Tibial nerve (tissue), 4 donors: ENCODE measurements at regions not wholly inside any gene's neighbourhood (a gene's known extent, or its start where the extent isn't known, plus 50 kb on each side); places are given as distances from the start of the nearest gene placed in this dataset.

Experiments
- CTCF ChIP-seq, 5 experiments: fragments of 200-600 bp in 3 of 5; fragments of 450-650 bp in 2 of 5; sonication (generic) in 3 of 5; IDR thresholded peaks; one replicate each; pipeline ENCODE4 v1.5.1; 2016 to 2019; ENCODE audit warnings: antibody characterized with exemption in 5 of 5, mild to moderate bottlenecking in 3 of 5, moderate library complexity in 2 of 5
- EP300 ChIP-seq, 2 donors: sonication (generic); formaldehyde crosslinking; IDR thresholded peaks; one replicate each; pipeline ENCODE4 v1.6.1; 2017; ENCODE audit warnings: antibody characterized with exemption in 2 of 2, mild to moderate bottlenecking in 1 of 2
- POLR2A ChIP-seq, 2 donors: fragments of 450-650 bp; IDR thresholded peaks; one replicate each; pipeline ENCODE4 v1.6.1; 2017; ENCODE audit warnings: antibody characterized with exemption in 2 of 2, mild to moderate bottlenecking in 2 of 2, moderate library complexity in 2 of 2

DNA sequence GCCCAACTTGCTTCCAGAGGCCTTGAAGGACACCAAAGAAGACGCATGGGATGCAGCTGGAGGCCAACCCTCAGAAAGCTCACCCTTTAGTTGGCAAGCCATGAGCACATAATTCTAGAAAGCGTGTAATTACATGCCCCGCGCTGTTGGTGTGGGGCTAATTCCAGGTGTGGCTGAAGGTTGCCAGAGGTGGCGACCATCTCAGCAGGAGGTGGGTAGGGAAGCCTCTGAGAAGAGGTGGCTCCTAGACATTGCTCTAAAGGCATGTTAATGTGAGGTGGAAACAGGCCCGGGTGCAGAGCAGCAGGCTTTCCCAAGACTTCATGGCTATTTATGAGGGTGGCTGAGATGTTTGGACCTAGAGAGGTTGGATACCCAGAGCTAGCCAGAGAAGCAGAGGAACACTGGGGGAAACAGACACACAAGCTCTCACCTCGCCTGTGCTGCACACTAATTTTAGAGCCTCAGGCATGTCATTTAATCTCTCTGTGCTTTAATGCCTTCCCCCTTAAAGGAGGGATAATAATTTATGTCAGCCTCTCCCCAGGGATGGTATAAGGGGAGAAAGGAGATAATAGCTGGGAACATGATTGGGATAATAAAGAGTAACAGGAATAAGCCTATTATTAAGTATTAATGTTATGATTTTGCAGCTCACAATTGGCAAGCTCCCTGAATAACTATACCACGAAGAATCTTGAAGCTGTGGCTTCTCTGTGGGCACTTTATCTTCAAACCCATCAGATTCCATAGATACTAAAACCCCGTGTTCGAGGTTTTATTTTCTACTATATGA lies 60.0 kb upstream of the HELT start:
- no peak for TF ChIP-seq CTCF (IDR thresholded peaks at IDR 0.05)
- TF ChIP-seq POLR2A (IDR thresholded peaks at IDR 0.05), result no peak
- no peak for TF ChIP-seq EP300 (IDR thresholded peaks at IDR 0.05)
